ENCODE measurements at regions not wholly inside any gene's neighbourhood (a gene's known extent, or its start where the extent isn't known, plus 50 kb on each side); places are given as distances from the start of the nearest gene placed in this dataset.

DNA sequence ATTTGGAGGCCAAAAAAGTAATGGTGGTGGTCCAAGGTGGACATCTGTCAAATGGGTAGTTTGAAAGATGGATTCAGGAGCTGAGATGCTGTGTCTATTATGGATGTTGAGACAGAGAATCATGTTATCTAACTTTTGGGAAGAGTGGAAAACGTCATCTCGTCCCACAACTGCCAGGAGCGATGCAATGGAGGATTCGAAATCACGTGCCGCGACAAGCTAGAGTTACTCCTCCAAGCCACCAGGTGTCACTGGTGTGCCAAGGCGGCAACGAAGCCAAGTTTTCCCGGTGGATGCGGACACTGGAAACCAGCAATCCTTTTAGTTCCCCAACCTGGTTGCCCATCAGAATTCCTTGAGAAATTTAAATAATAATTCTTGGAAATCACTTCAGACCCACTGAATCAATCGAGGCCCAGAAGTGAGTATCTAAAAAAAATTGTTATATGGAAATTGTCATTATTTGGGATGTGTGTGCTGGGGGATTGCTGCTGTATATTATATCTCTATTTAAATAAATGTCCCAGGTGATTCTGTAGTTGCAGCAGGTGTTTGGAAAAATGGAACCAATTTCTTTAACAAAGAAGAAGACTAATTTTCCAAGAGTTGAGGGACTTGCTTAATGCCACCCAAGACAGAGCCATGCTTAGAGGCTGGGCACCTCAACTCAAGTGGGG lies 206.1 kb downstream of the HAPSTR1 start:
- peak; percentile 3 for DNase-seq (ENCODE audit: low read depth)

DNA sequence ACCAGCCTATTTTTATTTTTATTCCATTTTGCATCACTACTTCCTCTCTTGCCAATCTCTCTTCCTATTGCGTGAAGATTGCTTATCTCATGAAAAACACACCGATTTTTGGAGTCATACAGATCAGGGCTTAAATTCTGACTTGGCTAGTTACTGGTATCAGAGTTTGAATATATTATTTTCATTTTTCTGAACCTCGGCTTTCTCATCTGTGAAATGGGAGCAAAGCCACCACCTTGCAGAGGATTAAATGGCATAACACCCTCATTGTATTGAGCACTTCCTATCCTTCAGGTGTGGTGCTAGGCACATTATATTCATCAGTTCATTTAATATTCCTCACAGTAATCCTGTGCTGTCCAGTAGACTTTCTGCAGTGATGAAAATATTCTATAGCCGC lies 208.8 kb downstream of the HAPSTR1 start:
- no peak for DNase-seq (ENCODE audit: low read depth)

GRCh38 chr16:9302072-9302471 lies 210.6 kb downstream of the HAPSTR1 start:
- no peak for DNase-seq (ENCODE audit: low read depth)

DNA sequence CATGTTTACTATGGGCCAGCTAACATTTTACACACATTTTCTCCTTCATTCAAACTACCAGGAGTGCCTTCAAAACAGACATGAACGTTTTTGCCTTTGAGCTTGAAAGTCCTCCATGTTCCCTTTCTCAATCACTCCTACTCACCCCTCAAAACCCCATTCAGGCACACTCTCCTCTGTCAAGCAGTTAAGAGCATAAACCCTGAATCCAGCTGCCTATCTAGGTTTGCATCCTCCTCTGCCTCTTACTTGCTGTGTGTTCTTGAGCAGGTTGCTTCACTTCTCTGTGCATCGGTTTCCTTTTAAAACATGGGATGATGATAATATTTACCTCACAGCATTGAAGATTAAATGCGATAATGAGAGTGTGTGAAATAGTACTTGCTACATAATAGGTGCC lies 215.3 kb downstream of the HAPSTR1 start:
- no peak for DNase-seq (ENCODE audit: low read depth)

GRCh38 chr16:9307446-9307845 lies 216.0 kb downstream of the HAPSTR1 start:
- DNase-seq (ENCODE audit: low read depth): no peak

- no peak for DNase-seq (ENCODE audit: low read depth)
Observed at GRCh38 chr16:9308356-9308801, 216.9 kb downstream of the HAPSTR1 start.

DNA sequence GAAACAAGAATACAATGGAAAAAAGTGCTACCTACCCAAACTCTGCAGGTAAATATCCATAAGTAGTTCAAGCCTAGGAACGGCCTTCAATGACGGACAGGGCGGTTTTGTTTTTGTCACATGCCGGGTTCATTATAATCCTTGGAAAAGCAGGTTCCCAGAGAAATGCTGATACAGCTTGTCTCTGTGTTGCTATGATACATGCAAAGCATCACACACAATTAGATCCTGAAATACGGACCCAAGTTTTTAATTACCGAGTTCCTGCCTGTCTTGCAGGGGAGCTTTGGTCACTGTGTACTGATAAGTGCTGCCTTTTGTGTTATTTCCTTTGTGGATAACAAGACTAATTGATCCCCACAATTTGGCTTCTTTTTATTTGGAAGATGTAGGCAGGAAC lies 217.4 kb downstream of the HAPSTR1 start:
- DNase-seq (ENCODE audit: low read depth): no peak

DNA sequence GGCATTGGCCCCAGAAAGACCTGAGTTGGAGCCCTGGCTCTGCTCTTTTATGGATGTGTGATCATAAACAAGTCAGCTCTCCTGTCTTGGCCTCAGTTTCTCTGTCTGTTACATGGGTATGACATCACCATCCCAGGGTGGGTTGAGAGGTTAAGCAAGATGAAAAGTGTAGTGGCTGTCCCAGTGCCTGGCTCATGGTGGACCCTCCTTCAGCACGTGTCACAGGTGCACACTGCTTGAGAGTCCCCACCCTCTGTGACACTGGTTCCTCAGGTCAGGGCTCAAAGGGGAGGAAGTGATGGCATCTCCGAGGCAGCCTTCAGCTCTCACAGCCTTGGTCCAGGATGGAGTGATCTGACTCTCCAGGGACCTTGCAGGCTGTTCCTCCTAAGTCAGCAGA lies 218.4 kb downstream of the HAPSTR1 start:
- no peak for DNase-seq (ENCODE audit: low read depth)

DNA sequence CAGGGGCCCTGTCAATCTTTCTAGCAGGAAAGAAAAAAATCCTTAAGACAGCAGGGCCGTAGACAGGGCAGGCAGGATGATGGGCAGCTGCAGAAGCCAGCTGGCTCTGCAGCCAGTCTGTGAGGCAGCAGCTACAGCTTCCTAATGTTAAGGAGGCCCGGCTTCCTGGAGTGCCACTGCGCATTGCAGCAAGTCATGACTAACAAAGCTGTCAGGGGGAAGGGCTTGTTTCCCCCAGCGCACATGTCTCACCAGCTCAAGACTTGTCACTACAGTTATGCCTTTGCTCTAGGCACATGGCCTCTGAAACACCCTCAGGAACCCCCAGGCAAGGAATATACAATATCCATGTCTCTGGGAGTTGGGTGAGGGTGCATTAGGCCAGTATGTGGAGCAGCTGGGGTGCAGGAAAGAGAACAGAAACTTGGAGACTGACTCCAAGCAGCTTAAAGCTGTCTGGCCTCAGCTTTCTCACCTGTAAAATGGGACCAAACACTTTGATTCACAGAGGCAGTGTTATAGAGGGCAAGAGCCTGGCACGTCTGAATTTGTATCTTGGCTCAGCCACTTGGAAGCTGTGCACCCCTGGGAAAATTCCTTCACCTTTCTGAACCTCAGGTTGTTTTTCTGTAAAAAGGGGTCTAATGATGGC lies 220.0 kb downstream of the HAPSTR1 start:
- no peak for DNase-seq (ENCODE audit: low read depth)

GRCh38 chr16:9316008-9316407 lies 224.6 kb downstream of the HAPSTR1 start:
- DNase-seq (ENCODE audit: low read depth): no peak

DNA sequence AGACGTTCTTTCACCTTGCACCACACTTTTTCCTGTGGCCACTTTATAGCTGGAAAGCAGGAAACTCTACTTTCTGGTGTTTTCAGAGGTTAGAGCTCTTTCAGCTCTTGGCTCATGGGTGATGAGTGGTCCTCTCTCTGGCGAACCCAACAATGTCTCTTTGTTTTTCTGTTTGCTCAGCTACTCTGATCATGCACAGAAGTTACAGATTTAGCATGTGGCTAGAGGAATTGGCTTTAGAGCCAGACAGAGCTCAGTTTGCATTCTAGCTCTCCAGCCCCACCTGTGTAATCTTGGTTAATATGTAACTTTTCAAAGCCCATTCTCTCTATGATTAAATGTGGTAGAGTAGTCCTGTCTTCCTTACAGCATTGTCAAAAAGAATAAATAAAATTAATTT lies 225.2 kb downstream of the HAPSTR1 start:
- no peak for DNase-seq (ENCODE audit: low read depth)

DNA sequence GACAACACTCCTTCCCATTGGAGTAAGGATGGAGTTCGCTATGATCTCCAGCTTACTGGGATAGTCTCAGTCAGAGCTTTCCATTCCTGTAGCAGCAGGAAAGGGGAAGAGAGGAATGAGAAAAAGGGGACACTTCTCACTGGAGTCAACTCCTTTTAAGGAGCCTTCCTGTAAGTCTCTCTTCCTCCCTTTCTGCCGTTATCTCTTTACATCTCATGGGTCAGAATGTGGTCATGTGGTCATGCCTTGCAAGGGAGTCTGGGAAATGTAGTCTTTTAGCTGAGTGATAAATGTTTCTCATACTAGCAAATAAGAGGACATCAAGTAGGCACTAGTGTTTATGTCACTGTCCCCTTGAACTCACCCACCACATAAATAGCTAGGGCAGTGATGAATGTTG lies 227.3 kb downstream of the HAPSTR1 start:
- DNase-seq (ENCODE audit: low read depth): no peak

GRCh38 chr16:9322769-9323168 lies 231.3 kb downstream of the HAPSTR1 start:
- no peak for DNase-seq (ENCODE audit: low read depth)

GRCh38 chr16:9323170-9323569 lies 231.7 kb downstream of the HAPSTR1 start:
- no peak for DNase-seq (ENCODE audit: low read depth)

DNA sequence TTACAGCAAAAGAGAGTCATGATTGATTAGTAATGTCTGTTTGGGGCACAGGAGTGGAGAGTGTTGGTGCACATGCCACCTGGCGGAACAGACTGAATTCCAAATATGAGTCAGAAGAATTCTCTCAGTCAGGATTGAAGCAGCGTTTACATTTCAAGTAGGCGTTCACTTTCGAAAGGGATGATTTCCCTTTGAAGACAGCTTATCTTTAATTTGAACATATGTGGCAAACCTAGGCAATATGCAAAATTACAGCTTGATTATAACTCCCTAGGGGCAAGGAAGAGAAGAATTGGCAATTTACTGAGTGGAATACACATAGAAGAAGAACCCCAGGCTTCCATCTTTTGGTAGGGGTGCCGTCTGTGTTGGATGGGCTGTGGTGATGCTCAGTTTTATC lies 235.8 kb downstream of the HAPSTR1 start:
- DNase-seq (ENCODE audit: low read depth): no peak

- no peak for DNase-seq (ENCODE audit: low read depth)
Observed at GRCh38 chr16:9328411-9328810, 237.0 kb downstream of the HAPSTR1 start.

GRCh38 chr16:9330095-9330494 lies 238.7 kb downstream of the HAPSTR1 start:
- DNase-seq (ENCODE audit: low read depth): no peak

GRCh38 chr16:9331503-9331902 lies 240.1 kb downstream of the HAPSTR1 start:
- DNase-seq (ENCODE audit: low read depth): no peak

GRCh38 chr16:9332574-9333148 lies 241.2 kb downstream of the HAPSTR1 start:
- DNase-seq (ENCODE audit: low read depth): no peak

DNA sequence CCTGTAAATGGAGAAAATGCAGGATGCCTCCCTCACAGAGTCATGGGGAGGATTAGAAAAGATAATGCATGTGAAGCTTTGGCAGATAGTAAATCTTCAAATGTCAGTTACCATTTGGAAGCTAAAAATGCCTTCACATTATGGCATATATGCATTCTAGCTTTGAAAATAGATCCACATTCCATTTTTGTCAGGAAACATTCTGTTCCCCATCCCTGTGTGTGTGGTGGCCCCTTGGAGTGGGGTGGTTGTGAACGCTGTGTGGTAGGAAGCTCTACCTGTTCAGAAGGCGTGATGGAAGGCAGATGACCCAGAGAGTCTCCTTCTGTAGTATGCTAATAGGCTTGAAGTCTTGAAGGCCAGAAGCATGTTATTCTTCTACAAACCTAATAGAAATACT lies 242.0 kb downstream of the HAPSTR1 start:
- no peak for DNase-seq (ENCODE audit: low read depth)

- DNase-seq (ENCODE audit: low read depth): no peak
Observed at GRCh38 chr16:9334103-9334502, 242.7 kb downstream of the HAPSTR1 start.

GRCh38 chr16:9337308-9338032 lies 246.0 kb downstream of the HAPSTR1 start:
- DNase-seq (ENCODE audit: low read depth): no peak

GRCh38 chr16:9338068-9338467 lies 246.6 kb downstream of the HAPSTR1 start:
- DNase-seq (ENCODE audit: low read depth): no peak
